ENCODE measurements at regions not wholly inside any gene's neighbourhood (a gene's known extent, or its start where the extent isn't known, plus 50 kb on each side); places are given as distances from the start of the nearest gene placed in this dataset.
A peak's percentile ranks its signal among the peaks of the same experiment; 100 is the strongest.

- DNase-seq (ENCODE audit: low read depth in 4 of 4, low spot score in 2 of 4) = no peak
These were observed 59.8 kb downstream of the MRPS30 start for GRCh38 chr5:44868541-44868940.

DNA sequence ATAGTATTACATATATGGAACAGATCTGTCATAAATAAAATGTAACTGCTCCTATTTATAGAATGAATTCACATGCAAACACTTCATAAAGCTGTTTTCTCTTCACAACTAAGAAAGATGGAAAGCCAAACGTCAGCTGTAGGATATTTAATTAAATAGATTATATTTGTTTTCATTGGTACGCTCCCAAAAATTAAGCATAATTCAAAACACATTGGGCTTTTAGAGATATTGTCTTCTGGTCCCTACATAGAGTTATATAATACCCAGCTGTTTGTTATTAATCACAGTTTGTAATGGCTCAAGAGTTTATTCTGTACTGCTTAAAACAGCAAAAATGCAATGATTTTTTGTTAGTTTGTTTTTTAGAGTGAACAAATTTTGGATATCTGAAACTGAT lies 61.2 kb downstream of the MRPS30 start:
- peak in 3 of 4 donors; percentile 20 to 46 (median 41) for DNase-seq (ENCODE audit: low read depth in 4 of 4, low spot score in 2 of 4)

DNA sequence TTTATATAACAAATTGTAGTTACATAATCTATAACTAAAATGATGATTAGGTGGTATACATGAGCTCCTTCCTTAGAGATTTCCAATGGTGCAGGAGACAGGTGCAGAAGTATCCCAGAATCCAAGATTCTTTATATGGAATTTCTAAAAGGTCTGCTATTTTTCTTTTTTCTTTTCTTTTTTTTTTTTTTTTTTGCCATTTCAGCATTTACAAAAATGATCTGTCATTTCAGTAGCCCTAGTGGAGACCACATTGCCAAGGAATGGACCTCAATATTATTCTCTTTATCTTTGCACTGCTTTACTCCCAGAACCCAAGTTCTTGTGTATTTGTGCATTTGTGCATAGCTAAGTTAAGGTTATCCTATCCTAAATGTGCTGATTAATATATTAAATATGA lies 61.7 kb downstream of the MRPS30 start:
- no peak for DNase-seq (ENCODE audit: low read depth in 4 of 4, low spot score in 2 of 4)

GRCh38 chr5:44871401-44871800 lies 62.7 kb downstream of the MRPS30 start:
- no peak for DNase-seq (ENCODE audit: low read depth in 4 of 4, low spot score in 2 of 4)

- no peak for DNase-seq (ENCODE audit: low read depth in 4 of 4, low spot score in 2 of 4)
These were observed 67.2 kb downstream of the MRPS30 start for GRCh38 chr5:44875661-44876605.

DNA sequence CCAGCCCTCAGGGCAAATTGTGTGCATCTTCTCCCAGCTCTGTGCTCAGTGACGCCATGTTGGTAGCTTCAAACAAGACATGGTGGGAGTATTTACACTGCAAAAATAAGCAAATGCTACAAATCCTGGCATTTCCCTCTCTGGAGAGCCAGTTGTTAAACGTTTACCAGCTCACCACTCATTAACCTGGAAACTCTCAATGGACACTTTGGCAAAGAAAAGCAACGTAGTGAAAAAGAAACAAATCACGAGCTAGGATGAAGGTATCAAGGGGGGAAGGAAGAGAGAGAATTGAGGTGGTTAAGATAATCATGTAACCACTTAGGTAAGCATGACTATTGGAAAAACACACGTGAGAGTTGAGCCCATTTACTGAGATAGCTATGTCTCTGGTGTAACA lies 72.5 kb downstream of the MRPS30 start:
- no peak for DNase-seq (ENCODE audit: low read depth in 4 of 4, low spot score in 2 of 4)

DNA sequence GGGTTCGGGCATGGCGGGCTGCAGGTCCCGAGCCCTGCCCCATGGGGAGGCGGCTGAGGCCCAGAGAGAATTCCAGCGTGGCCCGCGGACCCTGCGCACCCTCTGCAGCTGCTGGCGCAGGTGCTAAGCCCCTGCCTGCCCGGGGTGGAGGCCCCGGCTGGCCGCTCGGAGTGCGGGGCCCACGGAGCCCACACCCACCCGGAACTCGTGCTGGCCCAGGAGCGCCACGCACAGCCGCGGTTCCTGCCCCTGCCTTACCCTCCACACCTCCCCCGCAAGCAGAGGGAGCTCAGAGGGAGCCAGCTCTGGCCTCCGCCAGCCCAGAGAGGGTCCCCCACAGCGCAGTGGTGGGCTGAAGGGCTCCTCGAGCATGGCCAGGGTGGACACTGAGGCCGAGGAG lies 75.3 kb downstream of the MRPS30 start:
- DNase-seq (ENCODE audit: low read depth in 4 of 4, low spot score in 2 of 4) = no peak

GRCh38 chr5:44885903-44886302 lies 77.2 kb downstream of the MRPS30 start:
- no peak for DNase-seq (ENCODE audit: low read depth in 4 of 4, low spot score in 2 of 4)

GRCh38 chr5:44887722-44888121 lies 79.0 kb downstream of the MRPS30 start:
- no peak for DNase-seq (ENCODE audit: low read depth in 4 of 4, low spot score in 2 of 4)

GRCh38 chr5:44888435-44888834 lies 79.7 kb downstream of the MRPS30 start:
- no peak for DNase-seq (ENCODE audit: low read depth in 4 of 4, low spot score in 2 of 4)

DNA sequence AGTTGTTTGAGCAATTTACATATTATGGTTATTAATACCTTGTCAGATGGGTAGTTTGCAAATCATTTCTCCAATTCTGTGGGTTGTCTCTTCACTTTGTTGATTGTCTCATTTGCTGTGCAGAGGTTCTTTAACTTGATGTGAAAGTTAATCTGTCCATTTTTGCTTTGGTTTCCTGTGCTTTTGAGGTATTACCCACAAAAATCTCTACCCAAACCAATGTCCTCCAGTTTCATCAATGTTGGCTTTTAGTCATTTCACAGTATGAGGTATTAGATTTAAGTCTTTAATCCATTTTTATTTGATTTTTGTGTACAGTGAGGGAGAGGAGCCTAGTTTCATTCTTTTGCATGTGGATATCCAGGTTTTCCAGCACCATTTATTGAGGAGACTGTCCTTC lies 82.4 kb downstream of the MRPS30 start:
- no peak for DNase-seq (ENCODE audit: low read depth in 4 of 4, low spot score in 2 of 4)

DNA sequence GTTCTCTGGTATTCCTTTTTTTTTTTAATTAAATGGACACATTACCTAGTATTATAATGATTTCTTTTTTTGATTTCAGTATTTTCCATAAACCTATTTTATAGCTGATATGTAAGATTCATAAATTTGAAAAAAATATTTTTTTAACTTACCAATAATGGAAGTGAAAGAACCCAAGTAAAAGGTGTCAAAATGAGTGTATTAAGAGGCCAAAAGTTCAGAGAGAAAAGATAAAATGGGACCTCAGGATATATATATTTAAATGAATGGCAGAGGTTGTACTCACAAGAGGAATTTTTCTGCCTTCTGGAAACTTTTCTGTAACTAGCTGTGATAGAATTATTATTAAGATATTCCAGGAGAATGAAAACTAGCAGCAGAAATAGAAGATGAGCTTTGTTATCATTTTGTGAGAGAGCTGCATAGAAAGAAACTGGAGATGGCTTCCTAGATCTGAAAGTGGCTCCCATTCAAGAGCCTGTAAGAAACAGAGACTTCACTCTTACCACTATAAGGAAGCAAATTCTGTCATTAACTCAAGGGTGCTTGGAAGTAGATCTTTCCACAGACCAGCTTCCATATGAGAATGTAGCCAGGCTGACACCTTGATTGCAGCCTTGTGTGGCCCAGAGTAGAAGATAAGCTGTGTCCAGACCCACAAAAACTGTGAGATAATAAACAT lies 91.7 kb downstream of the MRPS30 start:
- DNase-seq (ENCODE audit: low read depth in 4 of 4, low spot score in 2 of 4) = no peak

- no peak for DNase-seq (ENCODE audit: low read depth in 4 of 4, low spot score in 2 of 4)
These were observed 98.6 kb downstream of the MRPS30 start for GRCh38 chr5:44907396-44907795.

GRCh38 chr5:44909004-44909403 lies 100.3 kb downstream of the MRPS30 start:
- DNase-seq (ENCODE audit: low read depth in 4 of 4, low spot score in 2 of 4) = no peak

DNA sequence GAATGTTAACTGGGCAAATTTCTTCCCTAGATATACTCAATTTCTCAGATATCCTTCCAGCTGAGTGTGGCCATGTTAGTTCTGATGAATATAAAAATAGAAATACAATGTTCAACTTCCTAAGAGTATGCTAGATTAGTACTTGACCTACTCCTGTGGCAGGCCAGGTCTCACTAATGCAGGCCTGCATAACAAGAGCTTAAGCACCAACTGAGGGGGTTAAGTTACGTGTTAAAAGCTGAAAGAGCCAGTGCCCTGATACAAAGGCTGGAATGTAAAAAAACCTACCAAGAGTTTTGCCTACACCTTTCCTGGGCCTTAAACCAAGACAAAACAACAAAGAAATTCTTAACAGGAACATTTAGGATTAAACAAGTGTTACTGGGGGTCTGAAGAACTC lies 102.8 kb downstream of the MRPS30 start:
- no peak for DNase-seq (ENCODE audit: low read depth in 4 of 4, low spot score in 2 of 4)

DNA sequence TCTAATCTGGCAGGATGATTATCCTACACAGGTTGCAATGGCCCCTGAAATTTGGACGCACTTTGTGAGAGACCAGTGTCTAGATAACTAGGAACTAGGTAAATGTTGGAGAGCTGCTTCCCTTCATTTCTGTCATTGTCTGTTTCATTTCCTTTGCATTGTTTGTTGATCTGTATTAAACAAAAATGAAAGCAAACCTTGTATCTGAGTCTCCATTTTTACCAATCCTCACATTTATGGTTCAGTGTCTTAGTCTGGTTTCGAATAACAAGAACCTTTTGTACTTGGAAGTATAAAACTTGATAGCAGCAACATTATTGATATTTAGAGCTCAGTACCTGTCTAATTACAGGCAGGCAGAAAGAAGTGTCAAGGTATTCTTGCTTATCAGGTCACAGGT lies 105.5 kb downstream of the MRPS30 start:
- DNase-seq (ENCODE audit: low read depth in 4 of 4, low spot score in 2 of 4) = no peak

DNA sequence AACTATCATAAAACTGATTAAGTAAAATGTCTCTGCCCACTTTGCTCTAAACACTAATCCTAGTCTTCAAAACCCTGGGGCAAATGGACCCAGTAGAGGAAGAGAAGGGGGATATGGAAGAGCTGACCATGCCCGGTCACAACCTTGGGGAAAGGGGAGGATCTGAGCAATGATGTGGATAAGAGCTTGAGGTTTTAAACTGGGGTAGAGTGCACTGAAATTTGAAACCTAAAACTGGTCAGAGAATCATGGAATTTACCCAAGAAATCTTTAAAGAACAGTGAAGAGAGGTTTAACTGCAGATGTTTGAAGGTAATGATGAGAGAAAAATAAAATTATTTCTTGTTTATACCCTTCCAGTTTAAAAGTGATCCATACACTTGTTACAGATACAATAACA lies 110.8 kb downstream of the MRPS30 start:
- DNase-seq (ENCODE audit: low read depth in 4 of 4, low spot score in 2 of 4) = no peak

GRCh38 chr5:44927115-44927733 lies 118.5 kb downstream of the MRPS30 start:
- DNase-seq (ENCODE audit: low read depth in 4 of 4, low spot score in 2 of 4) = no peak

GRCh38 chr5:44932922-44933585 lies 124.3 kb downstream of the MRPS30 start:
- no peak for DNase-seq (ENCODE audit: low read depth in 4 of 4, low spot score in 2 of 4)

DNA sequence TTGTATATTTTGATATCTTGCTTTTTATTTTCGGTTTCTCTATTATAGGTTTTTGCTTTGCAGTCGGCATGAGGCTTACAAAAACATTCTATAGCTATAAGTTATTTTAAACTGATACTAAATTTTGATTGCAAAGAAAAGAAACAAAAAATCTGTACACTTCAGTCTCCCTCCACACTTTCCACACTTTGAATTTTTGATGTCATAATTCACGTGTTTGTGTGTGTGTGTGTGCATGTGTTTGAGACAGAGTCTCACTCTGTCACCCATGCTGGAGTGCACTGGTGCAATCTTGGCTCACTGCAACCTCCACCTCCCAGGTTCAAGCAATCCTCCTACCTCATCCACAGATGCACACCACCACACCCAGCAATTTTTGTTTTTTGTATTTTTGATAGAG lies 124.9 kb downstream of the MRPS30 start:
- no peak for DNase-seq (ENCODE audit: low read depth in 4 of 4, low spot score in 2 of 4)

DNA sequence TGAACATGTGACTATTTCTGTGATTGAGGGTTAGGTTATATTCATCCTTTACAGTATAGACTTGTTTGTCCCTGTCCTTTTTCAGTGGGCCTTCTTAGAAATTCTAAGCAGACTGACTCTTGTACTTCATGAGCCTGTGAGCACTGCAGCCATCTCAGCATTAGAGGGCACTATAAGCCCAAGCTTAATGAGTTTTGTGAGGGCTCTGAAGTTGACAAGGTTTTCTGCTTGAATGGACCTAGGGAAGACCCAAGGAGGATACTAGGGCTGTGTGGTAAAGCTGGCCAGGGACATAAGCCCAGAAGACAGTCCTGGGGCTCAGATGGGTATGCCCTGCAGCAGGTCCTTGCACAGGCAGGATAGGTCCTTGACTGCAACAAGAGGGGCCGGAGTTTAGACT lies 126.5 kb downstream of the MRPS30 start:
- no peak for DNase-seq (ENCODE audit: low read depth in 4 of 4, low spot score in 2 of 4)
